HG03521 (cell line): ENCODE measurements at regions not wholly inside any gene's neighbourhood (a gene's known extent, or its start where the extent isn't known, plus 50 kb on each side); places are given as distances from the start of the nearest gene placed in this dataset.
"Not testable (repeated sequence)": the region's sequence is repeated elsewhere in the genome, so short reads cannot be mapped to it uniquely, and the experiment has no call there.

ENCODE experiments used
- ATAC-seq: cut with Tn5 transposase; IDR thresholded peaks from one replicate; pipeline ENCODE4 v1.9.1; 2021; ENCODE audit warnings: mild to moderate bottlenecking, moderate library complexity; ENCODE audit not compliant: unreplicated experiment

- ATAC-seq, result no peak
These were observed 82.2 kb upstream of the GRK3 start for GRCh38 chr22:25482091-25482760.

- no peak for ATAC-seq
These were observed 81.4 kb upstream of the GRK3 start for GRCh38 chr22:25482868-25483639.

DNA sequence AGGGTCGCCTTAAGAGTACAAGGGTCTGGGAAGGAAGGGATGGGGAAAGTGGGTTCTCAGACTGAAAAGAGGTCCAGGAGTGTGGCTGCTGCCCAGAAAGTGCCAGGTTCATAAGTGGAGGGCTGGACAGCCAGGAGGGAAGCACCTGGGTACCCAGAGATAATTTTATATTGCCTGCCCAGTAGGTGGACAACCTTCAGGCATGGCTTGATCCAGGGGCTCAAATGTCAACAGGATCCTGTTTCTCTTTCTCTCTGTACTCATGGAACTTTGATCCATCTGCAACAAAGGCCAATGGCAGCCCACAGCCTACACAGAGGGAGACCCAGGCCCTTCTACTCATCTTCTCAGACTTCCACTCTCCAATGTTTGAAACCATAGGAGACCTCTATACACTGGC lies 80.5 kb upstream of the GRK3 start:
- ATAC-seq, result no peak

DNA sequence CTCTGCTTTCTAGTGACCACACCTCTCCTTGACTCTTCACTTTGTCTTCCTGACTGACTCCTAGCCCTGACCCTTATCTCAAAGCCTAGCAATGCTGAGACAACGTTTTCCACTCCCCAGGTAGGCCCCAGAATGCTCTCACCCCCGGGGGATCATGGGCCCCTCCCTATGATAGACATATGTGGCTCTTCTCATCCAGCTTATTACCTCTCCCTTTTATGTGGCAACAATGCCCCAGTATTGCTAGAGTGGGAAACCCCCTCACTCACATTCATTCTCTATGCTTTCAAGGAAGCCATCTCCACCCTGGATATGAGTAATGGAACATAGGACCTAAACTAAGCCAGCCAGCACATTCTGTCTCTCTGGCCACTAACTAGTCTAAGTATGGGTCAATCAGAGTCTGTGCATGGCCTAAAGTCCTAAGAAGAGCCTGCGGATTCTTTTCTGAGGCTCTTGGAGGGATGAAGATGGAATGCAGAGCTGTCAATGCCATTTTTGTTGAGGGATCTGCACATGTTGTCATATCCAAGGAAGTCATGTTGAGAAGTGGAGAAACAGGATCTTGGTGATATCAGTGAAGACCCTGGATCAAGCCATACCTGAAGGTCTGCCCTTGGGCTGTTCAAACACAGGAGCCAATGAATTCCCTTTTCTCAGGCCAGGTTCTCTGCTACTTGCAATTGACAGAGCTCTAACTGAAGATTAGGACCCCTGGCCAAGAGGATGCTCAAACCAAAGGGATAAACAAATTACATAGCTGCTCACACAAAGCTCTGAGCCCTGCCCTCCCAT lies 79.8 kb upstream of the GRK3 start:
- no peak for ATAC-seq

DNA sequence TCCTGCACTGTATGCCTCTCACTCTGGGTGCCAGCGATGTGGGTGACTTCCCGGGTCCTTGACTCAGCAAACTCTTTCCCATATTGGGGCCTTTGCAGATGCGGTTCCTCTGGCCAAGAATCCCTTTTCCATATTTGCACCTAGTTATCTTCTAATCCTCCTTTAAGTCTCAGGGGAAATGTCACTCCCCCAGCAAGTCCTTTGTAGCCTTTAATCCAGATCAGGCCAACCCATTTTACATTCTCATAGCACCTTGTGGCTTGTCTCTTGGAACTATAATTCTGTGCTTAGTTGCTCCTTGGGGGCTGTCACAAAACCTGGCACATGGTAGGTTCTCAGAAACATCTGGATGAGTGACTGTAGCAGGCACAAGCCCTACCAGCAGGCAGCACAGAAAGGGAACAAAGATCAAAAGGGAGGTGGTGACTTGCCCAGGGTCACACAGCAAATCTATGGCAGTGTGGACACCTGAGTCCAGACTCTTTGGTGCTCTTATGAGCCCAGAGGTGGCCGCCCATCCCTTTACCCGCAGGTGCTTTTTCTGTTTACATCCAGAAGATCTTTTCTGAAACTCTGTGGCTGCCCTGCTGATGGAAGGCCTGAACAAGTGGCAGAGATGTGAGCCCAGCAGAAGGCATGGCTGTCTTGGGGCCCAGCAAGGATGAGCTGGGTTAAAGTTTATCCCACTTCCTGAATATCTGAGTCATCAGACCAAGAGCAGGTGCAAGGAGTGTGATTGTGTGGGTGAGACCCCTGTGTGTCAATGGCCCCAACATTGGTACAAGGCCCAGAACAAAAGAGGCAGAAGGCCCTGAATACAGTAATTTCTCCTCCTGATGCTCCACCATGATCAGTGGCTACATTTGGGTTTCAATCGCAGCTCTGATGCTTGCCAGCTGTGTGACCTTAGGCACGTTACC lies 78.6 kb upstream of the GRK3 start:
- no peak for ATAC-seq

GRCh38 chr22:25487508-25487907 lies 77.0 kb upstream of the GRK3 start:
- ATAC-seq, result no peak

DNA sequence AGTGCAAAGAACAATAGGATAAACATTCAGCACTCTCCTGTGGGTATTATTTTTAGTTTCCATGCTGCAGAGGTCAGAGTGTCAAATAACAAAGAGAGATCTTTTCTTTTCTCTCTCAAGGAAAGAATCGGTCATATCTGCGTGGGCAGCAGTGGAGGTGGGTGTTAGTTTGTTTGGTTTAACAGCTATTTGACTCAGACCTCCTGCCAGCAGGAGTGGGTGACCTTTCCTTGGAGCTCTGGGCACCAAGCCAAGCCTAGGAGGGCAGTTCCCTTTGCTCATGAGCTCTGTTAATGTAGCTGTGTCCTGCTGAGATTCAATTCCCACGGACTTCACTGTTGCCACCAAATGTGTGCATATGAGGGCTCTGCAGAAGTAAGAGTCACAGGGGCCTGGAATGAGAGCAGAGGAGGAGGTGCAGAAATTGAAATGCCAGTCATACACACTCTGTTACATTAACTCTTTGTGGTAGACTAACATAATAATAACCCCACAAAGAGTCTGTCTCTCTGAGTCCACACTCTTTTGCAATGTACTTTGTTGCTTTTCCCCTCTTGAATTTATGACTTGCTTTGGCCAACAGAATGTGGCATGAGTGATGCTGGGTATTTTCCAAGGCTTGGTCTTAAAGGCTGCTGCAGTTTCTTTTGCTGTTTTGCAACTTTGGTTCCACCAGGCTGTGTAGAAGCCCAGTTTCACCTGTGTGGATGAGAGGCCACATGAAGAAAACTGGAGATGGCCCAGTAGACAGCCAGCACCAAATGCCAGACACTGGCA lies 76.0 kb upstream of the GRK3 start:
- ATAC-seq, result no peak

DNA sequence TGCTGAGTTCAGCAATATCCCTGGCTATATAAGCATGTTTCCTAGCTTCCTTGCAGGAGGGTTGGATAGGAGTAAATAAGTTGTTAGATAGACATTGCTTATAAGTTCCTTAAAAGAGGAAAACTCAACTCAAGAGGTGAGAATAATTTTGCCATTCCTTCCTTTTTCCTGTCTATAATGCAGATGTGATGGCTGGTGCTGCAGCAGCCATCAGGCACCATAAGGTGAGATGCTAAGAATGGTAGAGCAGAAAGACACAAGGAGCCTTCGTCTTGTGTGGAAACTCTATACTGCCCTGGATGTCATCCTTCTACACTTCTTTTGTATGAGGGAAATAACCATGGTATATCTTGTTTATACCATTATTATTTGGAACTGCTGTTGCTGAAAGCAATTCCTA lies 74.5 kb upstream of the GRK3 start:
- ATAC-seq, result no peak

DNA sequence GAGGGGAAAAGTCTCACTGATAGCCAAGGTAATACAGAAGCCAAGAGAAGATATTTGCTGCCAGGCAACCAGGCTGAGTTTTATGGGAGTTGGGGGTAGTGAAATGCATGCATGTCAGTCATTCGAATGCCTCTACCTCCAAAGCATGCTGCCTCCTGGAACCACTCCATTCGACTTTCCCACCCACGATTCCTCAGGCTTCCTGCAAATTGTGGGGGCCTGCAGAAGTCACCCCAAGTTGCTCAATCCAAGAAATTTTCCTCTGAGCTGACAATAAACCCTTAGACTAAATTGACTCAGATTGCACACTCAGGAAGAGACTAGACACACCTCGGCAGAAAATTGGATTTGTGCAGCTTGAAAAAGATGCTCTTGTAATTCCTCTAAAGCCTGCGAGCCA lies 73.6 kb upstream of the GRK3 start:
- no peak for ATAC-seq

- no peak for ATAC-seq
These were observed 72.3 kb upstream of the GRK3 start for GRCh38 chr22:25492162-25492561.

- no peak for ATAC-seq
These were observed 71.4 kb upstream of the GRK3 start for GRCh38 chr22:25492841-25493734.

DNA sequence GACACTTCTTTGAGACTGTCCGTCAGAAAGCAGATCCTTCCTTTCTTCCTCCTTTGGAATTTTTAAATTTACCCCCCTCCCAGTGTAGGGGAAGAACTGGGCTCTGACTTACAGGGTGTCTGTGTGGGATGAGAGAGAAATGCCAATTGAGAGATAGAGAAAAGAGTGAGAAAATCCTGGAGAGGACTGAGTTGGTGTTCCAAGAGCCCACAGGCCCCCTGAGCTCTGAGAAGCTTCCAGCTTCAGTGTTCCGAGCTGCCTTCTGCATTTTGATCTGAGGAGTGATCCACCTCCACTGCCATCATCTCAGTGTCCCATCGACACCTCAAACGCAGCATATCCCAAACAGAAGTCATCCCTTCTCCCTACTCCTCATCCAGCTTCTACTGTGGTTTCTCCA lies 70.7 kb upstream of the GRK3 start:
- no peak for ATAC-seq

DNA sequence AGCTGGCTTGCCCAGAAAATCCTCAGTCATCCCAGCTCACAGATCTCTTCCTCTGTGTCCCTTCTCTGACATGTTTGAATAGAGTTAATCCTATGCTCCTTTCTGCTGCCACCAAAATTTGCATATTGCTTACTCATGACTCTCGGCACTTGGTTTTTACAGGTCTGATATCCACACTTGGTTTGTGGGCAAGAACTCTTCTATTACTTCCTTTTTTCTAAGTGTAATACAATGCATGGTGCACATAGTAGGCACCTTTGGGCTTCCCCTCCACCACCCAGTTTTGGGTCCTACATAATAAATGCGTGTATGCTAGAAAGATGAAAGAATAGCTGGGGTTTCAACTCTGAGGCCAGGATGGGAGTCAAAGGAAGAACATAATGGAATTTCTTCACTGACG lies 69.7 kb upstream of the GRK3 start:
- peak; percentile 62 for ATAC-seq

DNA sequence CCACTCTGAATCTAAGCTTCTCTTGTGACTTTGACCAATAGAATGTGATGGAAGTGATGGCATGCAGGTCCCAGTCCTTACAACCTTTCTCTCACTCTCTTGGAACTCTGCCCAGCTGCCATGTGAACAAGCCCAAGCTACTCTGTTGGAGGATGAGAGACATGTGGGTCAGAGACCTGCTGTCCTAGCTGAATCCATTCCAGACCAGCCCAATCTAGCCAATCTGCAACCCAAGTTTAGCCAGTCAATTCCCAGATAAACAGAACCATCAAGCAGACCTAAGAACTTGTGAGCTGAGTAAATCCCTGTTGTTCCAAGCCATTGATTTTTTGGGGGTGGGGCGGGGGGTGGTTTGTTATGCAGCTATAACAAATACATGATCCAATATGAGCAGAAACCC lies 69.2 kb upstream of the GRK3 start:
- no peak for ATAC-seq

GRCh38 chr22:25496396-25497064 lies 67.9 kb upstream of the GRK3 start:
- ATAC-seq, result no peak

DNA sequence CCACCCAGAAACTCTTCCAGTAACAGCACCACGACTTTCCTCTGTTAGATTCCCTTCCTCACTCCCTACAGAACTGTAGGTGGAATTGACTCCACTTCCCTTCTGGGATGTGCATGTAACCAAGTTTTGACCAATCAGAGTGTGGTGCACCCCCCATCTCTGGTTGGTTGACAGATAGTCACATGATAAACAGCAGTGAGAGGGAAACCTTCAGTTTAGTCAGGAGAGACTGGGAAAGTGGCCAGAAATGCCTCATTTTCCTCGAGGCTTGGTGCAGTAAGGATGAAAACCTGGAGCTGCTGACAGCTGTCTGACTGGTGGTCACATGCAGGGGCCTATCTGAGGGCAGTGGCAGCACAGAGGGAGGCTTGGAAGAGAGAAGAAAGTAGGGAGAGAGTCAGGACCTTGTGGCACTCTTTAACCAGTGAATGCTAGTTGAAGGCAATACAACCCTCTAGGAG lies 67.3 kb upstream of the GRK3 start:
- ATAC-seq, result no peak

- no peak for ATAC-seq
These were observed 66.8 kb upstream of the GRK3 start for GRCh38 chr22:25497716-25498115.

DNA sequence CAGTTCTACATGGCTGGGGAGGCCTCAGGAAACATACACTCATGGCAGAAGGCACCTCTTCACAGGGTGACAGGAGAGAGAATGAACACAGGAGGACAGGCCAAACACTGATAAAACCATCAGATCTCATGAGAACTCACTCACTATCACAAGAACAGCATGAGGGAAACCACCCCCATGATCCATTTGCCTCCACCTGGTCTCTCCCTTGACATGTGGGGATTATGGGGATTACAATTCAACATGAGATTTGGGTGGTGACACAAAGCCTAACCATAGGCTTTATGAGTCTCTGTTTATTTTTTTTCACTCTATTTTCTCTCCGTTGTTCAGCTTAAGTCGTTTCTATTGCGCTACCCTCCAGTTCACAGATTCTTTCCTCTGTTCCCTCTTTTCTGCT lies 63.8 kb upstream of the GRK3 start:
- not testable (repeated sequence) for ATAC-seq
